Activated B cell treated with CpG ODN at 0.5 μM for 24 hours (primary cell): ENCODE measurements at regions not wholly inside any gene's neighbourhood (a gene's known extent, or its start where the extent isn't known, plus 50 kb on each side); places are given as distances from the start of the nearest gene placed in this dataset.

Experiments used
- ATAC-seq: fragments of 200-7000 bp; cut with Tn5 transposase; one replicate; pipeline ENCODE4 v1.10.0; 2021; ENCODE audit warnings: low read depth, mild to moderate bottlenecking, moderate library complexity
- CTCF ChIA-PET: fragments of 350-600 bp; sonication (Branson Sonifier 250); formaldehyde crosslinking; loops from one replicate; lab custom pipeline; 2021; ENCODE audit warnings: antibody characterized with exemption; lab: Charles Lee
- POLR2A ChIA-PET: fragments of 350-600 bp; sonication (Branson Sonifier 250); formaldehyde crosslinking; loops from one replicate; lab custom pipeline; 2021; ENCODE audit warnings: antibody characterized with exemption; lab: Charles Lee
- DNase-seq: peaks from one replicate; pipeline ENCODE4 v3.0.0; 2022
- H3K27ac Mint-ChIP-seq: one replicate; pipeline ENCODE4 v1.8.0; 2020; ENCODE audit warnings: mixed read lengths
- H3K27me3 Mint-ChIP-seq: one replicate; pipeline ENCODE4 v1.8.0; 2021; ENCODE audit warnings: mixed read lengths
- H3K36me3 Mint-ChIP-seq: one replicate; pipeline ENCODE4 v1.8.0; 2021; ENCODE audit warnings: low read depth, mixed read lengths
- H3K4me1 Mint-ChIP-seq: one replicate; pipeline ENCODE4 v1.8.0; 2021; ENCODE audit warnings: mixed read lengths
- H3K4me3 Mint-ChIP-seq: one replicate; pipeline ENCODE4 v1.8.0; 2020; ENCODE audit warnings: mild to moderate bottlenecking, mixed read lengths
- H3K9me3 Mint-ChIP-seq: one replicate; pipeline ENCODE4 v1.8.0; 2020; ENCODE audit warnings: mixed read lengths
- intact Hi-C: fragments of 100-400 bp; cut with micrococcal nuclease; formaldehyde crosslinking; loops from one replicate; pipeline ENCODE4 v1.15.1; 2024
- TF ChIP-seq, protein P1 (sequence below): fragments of 200-600 bp; IDR thresholded peaks from one replicate; pipeline ENCODE4 v1.8.0; 2022; ENCODE audit warnings: antibody characterized with exemption, mild to moderate bottlenecking

DNA sequence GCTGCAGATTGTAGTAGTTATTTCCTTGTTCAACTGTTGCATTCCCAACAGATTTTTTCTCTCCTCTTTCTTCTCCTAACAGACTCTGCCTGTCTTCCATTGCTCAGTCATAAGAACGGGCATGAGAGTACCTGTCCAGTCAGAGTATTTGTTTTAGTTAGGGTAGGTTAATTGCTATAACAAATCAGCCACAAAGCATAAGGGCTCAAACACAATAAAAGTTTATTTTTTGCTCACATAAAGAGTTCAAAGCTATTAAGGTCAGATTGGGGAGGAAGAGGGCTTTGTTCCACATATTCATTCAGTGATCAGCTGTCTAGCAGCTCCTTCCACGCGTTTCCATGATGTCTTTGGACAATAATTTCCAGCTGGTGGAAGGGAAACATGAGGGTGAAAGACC lies 92.8 kb upstream of the PLXNC1 start:
- peaks cover 4% of the 10 kb centered on the region for H3K9me3 Mint-ChIP-seq
- intact Hi-C loops, result no loop called here
- ChIA-PET POLR2A (no interaction called here), CTCF (no interaction called here)
- DNase-seq, result no peak
- H3K4me1 Mint-ChIP-seq, result no peaks in the 10 kb centered on the region
- ATAC-seq, result no peak
- H3K4me3 Mint-ChIP-seq, result no peak overlapping the region
- peaks cover 1% of the 10 kb centered on the region for H3K27me3 Mint-ChIP-seq
- H3K27ac Mint-ChIP-seq, result no peak overlapping the region
- TF ChIP-seq, protein P1, sequence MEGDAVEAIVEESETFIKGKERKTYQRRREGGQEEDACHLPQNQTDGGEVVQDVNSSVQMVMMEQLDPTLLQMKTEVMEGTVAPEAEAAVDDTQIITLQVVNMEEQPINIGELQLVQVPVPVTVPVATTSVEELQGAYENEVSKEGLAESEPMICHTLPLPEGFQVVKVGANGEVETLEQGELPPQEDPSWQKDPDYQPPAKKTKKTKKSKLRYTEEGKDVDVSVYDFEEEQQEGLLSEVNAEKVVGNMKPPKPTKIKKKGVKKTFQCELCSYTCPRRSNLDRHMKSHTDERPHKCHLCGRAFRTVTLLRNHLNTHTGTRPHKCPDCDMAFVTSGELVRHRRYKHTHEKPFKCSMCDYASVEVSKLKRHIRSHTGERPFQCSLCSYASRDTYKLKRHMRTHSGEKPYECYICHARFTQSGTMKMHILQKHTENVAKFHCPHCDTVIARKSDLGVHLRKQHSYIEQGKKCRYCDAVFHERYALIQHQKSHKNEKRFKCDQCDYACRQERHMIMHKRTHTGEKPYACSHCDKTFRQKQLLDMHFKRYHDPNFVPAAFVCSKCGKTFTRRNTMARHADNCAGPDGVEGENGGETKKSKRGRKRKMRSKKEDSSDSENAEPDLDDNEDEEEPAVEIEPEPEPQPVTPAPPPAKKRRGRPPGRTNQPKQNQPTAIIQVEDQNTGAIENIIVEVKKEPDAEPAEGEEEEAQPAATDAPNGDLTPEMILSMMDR, result no peak
- H3K36me3 Mint-ChIP-seq, result no peaks in the 10 kb centered on the region

DNA sequence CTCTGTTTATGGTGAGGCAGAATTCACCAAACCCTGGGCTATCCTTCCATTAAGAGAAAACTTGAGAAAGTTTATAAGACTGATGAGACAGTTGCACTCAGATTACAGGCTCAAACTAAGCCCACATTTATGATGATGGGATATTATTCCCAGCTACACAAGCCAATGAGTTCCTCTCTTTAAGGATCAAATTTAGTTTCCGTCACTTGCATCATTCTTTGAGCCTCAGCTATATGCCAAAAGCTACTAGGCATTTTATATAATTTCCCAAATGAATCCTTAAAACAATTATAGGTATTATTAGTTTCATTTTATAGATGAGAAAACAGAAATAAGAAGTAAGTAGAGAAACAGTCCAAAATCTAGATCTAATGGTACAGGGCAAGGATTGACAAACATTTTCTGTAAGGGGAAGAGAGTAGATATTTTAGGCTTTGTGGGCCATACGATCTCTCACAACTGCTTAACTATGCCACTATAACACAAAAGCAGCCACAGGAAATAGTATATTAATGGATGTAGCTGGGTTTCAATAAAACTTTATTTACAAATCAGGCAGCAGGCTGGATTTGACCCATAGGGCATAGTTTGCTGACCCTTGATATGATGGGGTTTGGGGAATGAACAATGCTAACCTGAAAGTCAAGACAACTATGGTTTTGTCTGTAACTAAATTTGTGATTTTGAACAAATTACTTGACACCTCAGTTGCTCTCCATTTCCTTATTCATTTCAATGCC lies 91.8 kb upstream of the PLXNC1 start:
- TF ChIP-seq, protein P1, result no peak
- Mint-ChIP-seq H3K4me1 (no peaks in the 10 kb centered on the region), H3K4me3 (no peak overlapping the region), H3K27me3 (peaks cover 1% of the 10 kb centered on the region), H3K27ac (no peak overlapping the region), H3K36me3 (no peaks in the 10 kb centered on the region), H3K9me3 (no peaks in the 10 kb centered on the region)
- DNase-seq (no peak), ATAC-seq (no peak)
- ChIA-PET POLR2A (interaction anchor here (0.5 kb wide), 1 partner anchor 35 kb away, joined by 6 read pairs; no protein-coding TSS in a partner anchor), CTCF (no interaction called here)
- intact Hi-C loops, result no loop called here

DNA sequence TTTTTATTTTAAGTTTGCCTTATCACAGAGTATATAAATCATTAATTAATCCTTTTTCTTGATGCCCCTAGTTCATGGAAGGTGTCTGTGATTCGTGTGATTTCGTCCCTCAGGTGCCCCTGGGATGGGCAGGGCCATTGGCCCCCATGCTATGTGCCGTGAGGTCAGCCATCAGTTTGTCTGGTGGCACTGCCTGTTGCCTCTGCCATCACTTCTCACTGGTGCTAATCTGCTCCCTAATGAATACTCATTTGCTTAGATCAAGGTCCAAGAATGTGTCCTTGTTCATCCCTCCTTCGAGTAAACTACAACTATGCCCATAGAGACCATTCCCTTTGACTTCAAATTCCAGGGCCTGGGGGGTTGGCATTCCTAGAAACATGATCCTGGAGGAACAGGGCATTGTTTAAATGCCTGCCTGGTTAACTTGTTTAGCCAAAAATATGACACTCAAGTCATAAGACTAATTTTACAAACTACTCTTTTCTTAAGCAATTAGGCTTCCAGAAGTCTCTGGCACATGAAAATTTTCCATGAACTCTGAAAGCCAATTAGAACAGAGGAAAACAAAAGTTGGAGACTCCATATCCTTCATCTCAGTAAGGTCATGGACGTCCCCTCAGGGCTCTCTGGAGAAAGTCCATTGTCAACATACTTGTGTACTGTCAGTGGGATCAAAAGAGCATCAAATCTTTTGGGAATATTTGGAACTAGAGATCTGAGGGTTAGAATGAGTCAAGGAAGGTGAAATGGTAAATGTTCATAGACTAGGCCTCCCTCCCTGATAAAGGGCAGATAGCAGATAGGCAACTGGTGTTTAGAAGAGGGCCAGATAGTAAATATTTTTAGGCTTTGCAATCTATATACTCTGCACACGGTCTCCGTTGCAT lies 90.9 kb upstream of the PLXNC1 start:
- DNase-seq (no peak), ATAC-seq (no peak)
- Mint-ChIP-seq H3K9me3 (no peaks in the 10 kb centered on the region), H3K27me3 (peaks cover 1% of the 10 kb centered on the region), H3K27ac (no peak overlapping the region), H3K36me3 (no peaks in the 10 kb centered on the region), H3K4me1 (no peaks in the 10 kb centered on the region), H3K4me3 (no peak overlapping the region)
- intact Hi-C loops, result no loop called here
- TF ChIP-seq, protein P1, result no peak
- POLR2A ChIA-PET, result no interaction called here
- CTCF ChIA-PET, result no interaction called here

DNA sequence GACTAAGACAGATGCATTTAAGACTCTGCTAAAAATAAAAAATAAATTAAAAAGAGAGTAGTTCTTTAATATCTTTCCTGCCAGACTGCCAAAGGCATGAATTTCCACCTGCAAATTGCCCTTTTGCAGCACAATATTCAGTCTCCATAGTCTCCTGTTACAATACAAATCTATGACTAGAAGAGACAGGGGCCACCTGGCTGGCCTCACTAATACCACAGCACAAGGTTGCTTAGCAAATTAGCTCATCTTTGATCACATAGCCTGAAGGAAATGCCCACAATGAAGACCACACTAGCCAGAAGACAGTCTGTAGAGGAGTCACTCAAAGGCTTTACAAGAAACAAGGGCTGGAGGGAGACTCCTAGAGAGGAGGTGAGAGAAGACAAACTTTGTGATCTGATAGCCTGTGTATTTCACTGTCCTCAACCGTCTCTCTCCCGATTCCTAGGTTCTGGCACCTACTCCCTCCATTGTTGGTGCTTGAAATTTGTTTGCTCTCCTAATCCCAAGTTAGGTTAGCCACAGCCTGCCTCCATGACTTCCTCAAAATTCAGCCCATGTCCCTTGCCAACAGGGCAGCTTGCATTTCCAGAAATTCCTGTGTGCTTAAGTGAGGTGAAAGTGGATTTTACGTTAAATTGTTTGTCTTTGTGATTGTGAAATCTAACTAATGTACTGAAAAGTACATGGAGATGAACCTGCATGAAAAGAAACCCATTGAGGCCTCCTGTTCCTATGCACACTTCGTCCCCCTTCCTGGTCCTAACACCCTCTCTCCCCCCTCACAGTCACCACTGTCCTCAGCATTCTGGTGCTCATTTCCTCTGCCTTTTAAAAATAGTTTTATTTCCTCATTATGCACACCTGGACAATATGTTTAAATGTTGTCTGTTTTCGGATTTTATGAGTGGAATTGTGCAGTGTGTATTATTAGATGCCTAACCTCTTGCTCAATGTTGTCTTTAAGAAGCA lies 88.7 kb upstream of the PLXNC1 start:
- ChIA-PET CTCF (no interaction called here), POLR2A (interaction anchor here (0.5 kb wide), 1 partner anchor 1524 kb away, joined by 3 read pairs; no protein-coding TSS in a partner anchor)
- no peak overlapping the region for H3K4me3 Mint-ChIP-seq
- H3K27ac Mint-ChIP-seq, result no peak overlapping the region
- no peak for ATAC-seq
- intact Hi-C loops, result no loop called here
- DNase-seq, result no peak
- TF ChIP-seq, protein P1, result no peak
- no peaks in the 10 kb centered on the region for H3K36me3 Mint-ChIP-seq
- peaks cover 1% of the 10 kb centered on the region for H3K27me3 Mint-ChIP-seq
- no peaks in the 10 kb centered on the region for H3K4me1 Mint-ChIP-seq
- H3K9me3 Mint-ChIP-seq, result no peaks in the 10 kb centered on the region
